IPS-20b (cell line): ENCODE measurements at regions not wholly inside any gene's neighbourhood (a gene's known extent, or its start where the extent isn't known, plus 50 kb on each side); places are given as distances from the start of the nearest gene placed in this dataset.

Source experiments
- H3K27ac ChIP-seq: one replicate; pipeline ENCODE4 v1.5.1; 2013; ENCODE audit warnings: low read length
- H3K27me3 ChIP-seq: 2 replicates; pipeline ENCODE4 v1.6.1; 2013; ENCODE audit warnings: mild to moderate bottlenecking, low read length, inconsistent platforms; ENCODE audit not compliant: insufficient read depth
- H3K36me3 ChIP-seq: 2 replicates; pipeline ENCODE4 v1.6.1; 2013; ENCODE audit warnings: low read depth, mild to moderate bottlenecking, inconsistent platforms, low read length, moderate library complexity; ENCODE audit not compliant: insufficient read depth
- H3K4me1 ChIP-seq: 2 replicates; pipeline ENCODE4 v1.6.1; 2013; ENCODE audit warnings: mild to moderate bottlenecking, control low read depth, inconsistent platforms, low read length, moderate library complexity; ENCODE audit not compliant: insufficient read depth
- H3K4me3 ChIP-seq: 2 replicates; pipeline ENCODE4 v1.5.1; 2013; ENCODE audit warnings: mild to moderate bottlenecking, low read length, inconsistent platforms
- H3K9ac ChIP-seq: 2 replicates; pipeline ENCODE4 v1.6.1; 2013; ENCODE audit warnings: low read depth, mild to moderate bottlenecking, inconsistent platforms, low read length, moderate library complexity
- H3K9me3 ChIP-seq: 2 replicates; pipeline ENCODE4 v1.6.1; 2013; ENCODE audit warnings: mild to moderate bottlenecking, low read depth, low read length, inconsistent platforms; ENCODE audit not compliant: insufficient read depth

DNA sequence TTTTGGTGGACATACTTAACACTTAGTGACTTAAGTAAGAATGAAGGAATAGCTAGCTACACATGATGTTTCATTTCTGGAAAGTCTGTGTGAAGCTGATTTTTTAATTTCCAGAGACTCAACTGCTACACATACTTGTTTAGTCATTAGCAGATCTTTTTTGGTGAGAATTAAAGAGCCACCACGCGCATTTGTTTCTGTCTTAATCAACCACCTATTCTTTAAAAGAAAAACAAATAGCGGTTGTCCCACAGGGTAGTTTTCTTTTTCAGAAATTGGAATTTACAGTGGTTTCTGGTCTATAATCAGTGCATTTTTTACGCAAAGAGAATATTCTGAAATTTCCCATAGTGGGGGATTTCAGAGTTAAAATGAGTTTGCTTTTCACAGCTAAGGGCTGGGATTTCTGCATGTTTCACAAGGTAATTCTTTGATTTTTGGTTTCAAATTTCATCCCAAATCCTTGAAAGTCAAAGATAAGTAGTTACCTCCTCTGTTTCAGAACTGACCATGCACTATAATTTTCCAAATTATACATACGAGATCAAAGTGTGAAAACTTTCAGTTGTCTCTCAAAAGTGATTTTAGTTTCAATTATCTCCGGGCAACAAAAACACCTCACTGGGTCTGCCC, 631.0 kb upstream of the GRM7 start:
- Histone ChIP-seq H3K4me1 (no peaks in the 10 kb centered on the region), H3K36me3 (no peaks in the 10 kb centered on the region), H3K27me3 (no peaks in the 10 kb centered on the region), H3K4me3 (no peak overlapping the region), H3K27ac (no peak overlapping the region), H3K9me3 (no peaks in the 10 kb centered on the region), H3K9ac (no peak overlapping the region)

DNA sequence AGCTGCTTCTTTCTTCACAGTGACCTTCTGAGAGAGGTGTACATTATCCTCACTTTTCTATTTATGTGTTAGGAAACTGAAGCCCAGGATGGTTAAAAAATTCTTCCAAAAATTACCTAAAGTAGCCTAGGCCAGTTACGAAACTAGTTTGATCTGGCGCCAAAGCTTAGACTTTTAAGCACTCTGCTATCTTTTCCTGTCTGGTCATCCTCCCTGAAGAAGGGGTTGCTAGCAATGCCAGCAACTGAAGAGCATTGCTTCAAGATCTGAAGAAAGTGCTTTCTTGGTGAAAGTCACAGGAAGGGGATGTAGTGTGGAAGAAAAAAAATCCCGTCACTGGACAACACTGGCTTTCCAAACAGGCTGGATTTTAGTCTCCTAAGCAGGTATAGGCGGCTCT, 618.8 kb upstream of the GRM7 start:
- Histone ChIP-seq H3K36me3 (no peaks in the 10 kb centered on the region), H3K9me3 (no peaks in the 10 kb centered on the region), H3K27ac (no peak overlapping the region), H3K4me1 (no peaks in the 10 kb centered on the region), H3K9ac (no peak overlapping the region), H3K4me3 (no peak overlapping the region), H3K27me3 (no peaks in the 10 kb centered on the region)

DNA sequence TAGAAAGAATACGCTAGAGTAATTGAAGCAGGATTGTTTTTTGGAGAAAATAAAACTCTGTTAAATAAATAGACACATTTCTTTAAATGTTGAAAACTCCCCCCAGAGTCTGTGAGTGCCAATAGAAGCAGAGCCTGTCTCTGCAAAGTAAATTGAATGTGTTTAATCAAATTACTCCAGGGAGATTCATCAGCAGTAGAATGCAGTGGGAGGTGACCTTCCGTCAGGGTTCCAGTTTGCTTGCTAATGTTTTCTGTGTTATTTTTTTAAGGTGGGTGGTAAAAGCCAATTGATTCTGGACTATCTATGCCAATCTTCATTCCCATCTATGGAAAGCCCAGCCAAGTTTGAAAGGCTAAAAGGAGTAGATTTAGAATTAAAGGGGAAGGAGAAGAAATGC, 612.4 kb upstream of the GRM7 start:
- no peaks in the 10 kb centered on the region for H3K9me3 ChIP-seq
- no peaks in the 10 kb centered on the region for H3K4me1 ChIP-seq
- H3K4me3 ChIP-seq, result no peak overlapping the region
- no peaks in the 10 kb centered on the region for H3K27me3 ChIP-seq
- no peak overlapping the region for H3K27ac ChIP-seq
- no peak overlapping the region for H3K9ac ChIP-seq
- H3K36me3 ChIP-seq, result no peaks in the 10 kb centered on the region

DNA sequence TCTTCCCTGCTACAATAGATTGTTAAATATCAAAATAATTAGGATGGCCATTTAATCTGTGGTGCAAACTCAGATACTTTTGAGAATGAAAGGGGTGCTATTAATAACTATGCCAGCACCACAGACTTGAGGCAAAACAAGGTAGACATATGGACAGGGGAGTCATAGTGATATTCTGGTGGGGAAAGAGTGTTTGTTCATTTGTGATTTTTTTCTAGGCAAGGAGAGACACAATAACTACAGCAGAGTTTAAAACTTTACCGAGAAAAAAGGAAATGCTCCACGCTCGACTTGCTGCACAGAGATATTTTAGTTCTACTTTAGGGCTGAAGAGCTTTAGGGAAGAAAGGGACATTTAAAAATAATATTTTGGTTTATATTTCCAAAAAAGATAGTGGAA, 611.2 kb upstream of the GRM7 start:
- no peaks in the 10 kb centered on the region for H3K27me3 ChIP-seq
- no peaks in the 10 kb centered on the region for H3K36me3 ChIP-seq
- no peak overlapping the region for H3K9ac ChIP-seq
- no peak overlapping the region for H3K4me3 ChIP-seq
- H3K4me1 ChIP-seq, result no peaks in the 10 kb centered on the region
- no peaks in the 10 kb centered on the region for H3K9me3 ChIP-seq
- no peak overlapping the region for H3K27ac ChIP-seq

DNA sequence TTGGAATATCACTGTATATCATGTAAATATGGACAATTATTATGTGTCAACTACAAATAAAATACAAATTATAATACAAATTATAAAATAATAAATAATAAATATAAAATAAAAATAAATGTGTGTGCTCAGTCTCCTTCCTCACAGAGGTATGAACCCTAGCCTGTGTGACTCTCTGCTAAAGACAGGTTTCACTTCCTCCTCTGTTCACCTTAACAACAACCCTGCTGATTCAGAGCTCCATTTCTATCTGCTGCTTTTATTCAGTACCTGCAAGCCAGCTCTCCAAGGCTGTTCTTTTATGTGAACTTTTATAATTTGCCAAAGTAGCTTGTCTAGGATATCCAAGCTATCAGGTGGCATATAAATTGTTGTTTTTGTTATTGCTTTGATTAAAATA, 610.7 kb upstream of the GRM7 start:
- no peak overlapping the region for H3K9ac ChIP-seq
- H3K4me3 ChIP-seq, result no peak overlapping the region
- H3K27ac ChIP-seq, result no peak overlapping the region
- no peaks in the 10 kb centered on the region for H3K4me1 ChIP-seq
- no peaks in the 10 kb centered on the region for H3K27me3 ChIP-seq
- H3K9me3 ChIP-seq, result no peaks in the 10 kb centered on the region
- no peaks in the 10 kb centered on the region for H3K36me3 ChIP-seq

DNA sequence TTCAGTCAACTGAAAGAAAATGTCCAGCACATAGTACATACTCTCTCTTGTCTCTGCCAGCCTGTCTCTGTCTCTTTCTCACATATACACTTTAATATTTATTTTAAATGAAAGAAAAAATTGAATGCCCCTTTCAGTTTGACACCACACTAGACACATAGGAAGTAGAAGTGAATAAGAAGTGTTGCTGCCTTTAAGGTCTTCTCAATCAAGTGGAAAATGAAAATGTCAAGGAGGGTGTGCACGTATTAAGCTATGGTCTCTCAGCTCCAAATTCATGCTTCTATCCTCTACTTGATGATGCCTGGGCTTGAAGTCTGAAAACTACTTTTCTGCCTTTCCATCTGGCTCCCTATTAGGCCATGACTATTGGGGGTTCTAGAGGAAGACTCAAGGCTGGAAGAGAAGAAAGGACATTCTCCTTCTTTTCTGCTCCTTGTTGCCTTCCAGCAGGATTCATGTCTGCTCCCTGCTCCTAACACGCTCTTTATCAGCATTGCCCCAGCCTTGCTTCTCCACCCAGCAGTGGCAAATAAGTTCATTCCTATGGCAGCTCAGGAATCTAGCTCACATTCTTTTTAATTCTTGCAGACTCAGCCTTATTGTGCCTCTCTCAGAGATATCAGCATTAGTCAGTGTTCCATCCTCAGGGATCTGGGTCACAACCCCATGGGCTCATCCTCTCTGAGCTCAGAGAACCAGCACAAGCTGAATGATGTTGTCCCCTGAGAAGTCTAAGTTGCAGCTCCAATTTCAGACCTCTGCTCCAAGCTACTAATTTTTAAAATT, 609.1 kb upstream of the GRM7 start:
- no peaks in the 10 kb centered on the region for H3K36me3 ChIP-seq
- H3K9ac ChIP-seq, result no peak overlapping the region
- H3K9me3 ChIP-seq, result no peaks in the 10 kb centered on the region
- no peaks in the 10 kb centered on the region for H3K27me3 ChIP-seq
- no peak overlapping the region for H3K4me3 ChIP-seq
- no peak overlapping the region for H3K27ac ChIP-seq
- no peaks in the 10 kb centered on the region for H3K4me1 ChIP-seq

DNA sequence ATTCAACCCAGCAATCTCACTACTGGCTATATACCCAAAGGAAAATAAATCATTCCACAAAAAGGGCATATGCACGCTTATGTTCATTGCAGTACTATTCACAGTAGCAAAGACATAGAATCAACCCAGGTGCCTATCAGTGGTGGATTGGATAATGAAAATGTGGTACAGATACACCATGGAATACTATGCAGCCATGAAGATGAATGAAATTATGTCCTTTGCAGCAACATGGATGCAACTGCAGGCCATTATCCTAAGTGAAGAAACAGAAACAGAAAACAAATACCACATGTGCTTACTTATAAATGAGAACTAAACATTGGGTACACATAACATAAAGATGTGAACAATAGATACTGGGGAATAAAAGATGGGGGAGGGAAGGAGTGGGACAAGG, 606.4 kb upstream of the GRM7 start:
- no peaks in the 10 kb centered on the region for H3K36me3 ChIP-seq
- no peaks in the 10 kb centered on the region for H3K9me3 ChIP-seq
- H3K27ac ChIP-seq, result no peak overlapping the region
- no peak overlapping the region for H3K4me3 ChIP-seq
- no peaks in the 10 kb centered on the region for H3K27me3 ChIP-seq
- H3K4me1 ChIP-seq, result no peaks in the 10 kb centered on the region
- H3K9ac ChIP-seq, result no peak overlapping the region

DNA sequence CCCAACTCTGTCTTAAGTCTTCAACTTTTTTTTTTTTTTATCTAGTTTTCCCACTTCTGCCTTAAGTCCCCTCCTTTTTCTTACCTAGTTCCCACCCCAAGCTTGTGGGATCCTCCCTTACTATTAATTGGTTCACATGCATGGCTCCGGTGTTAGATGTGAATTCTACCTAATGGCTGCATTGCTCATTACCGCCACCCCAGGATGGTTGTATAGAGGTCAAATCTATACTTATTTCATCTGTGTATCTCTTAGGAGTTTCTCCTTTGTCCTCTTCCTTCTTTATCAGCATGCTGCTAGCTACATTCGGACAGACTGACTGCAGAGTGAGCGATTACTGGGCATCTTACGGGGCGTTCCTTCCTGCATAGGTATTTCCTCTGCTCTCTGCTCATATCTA, 605.7 kb upstream of the GRM7 start:
- H3K9ac ChIP-seq, result no peak overlapping the region
- no peaks in the 10 kb centered on the region for H3K9me3 ChIP-seq
- no peaks in the 10 kb centered on the region for H3K27me3 ChIP-seq
- H3K4me1 ChIP-seq, result no peaks in the 10 kb centered on the region
- no peaks in the 10 kb centered on the region for H3K36me3 ChIP-seq
- H3K27ac ChIP-seq, result no peak overlapping the region
- no peak overlapping the region for H3K4me3 ChIP-seq

DNA sequence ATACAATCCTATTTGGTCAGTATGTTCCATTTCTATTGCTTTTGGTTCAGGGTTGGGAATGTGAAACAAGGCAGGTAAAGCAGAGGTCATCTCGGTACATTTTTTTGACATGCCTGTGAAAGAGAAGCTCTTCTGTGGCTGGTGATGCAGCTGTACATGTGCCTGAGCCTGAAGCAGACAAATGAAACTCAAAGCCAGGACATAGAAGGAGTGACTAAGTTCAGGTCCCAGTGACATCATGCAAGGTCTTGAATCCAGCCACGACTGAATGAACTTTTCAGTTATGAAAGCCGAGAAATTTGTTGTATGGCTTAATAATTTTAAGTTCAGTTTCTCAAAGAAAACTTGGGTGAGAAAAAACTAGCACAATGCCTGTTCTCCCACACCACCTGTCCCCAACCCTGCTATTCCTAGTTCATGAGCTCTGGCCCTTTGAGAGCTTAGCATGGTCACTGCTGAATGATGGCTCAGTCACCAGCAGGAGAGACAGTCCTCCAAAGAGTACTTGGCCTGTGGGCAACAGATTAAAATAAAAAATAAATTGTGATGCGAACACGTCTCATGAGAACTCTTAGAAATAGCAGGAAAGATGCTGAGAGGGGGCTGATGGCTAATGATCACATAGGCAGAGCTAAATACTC, 600.2 kb upstream of the GRM7 start:
- H3K36me3 ChIP-seq, result no peaks in the 10 kb centered on the region
- H3K4me1 ChIP-seq, result no peaks in the 10 kb centered on the region
- H3K4me3 ChIP-seq, result no peak overlapping the region
- H3K27ac ChIP-seq, result no peak overlapping the region
- no peaks in the 10 kb centered on the region for H3K27me3 ChIP-seq
- H3K9me3 ChIP-seq, result no peaks in the 10 kb centered on the region
- no peak overlapping the region for H3K9ac ChIP-seq

DNA sequence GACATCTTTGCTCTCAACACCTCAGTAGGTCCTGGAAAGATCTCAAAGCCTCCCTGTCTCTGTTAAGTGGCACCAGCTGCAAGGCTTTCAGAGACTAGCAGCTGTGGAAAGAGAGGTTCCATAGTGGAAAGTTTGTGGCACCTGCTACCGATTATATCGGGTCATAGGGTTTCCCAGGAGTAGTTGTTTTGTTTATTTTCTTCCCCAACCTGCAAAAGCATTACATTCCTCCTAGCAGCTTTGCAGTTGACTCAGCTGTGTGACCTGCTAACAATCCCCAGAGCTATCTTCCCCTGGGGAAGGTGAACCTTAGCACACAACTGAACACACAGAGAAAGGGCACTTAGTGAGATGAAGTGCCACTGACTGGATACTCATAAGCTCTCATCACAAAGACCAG, 598.9 kb upstream of the GRM7 start:
- H3K27me3 ChIP-seq, result no peaks in the 10 kb centered on the region
- H3K4me1 ChIP-seq, result no peaks in the 10 kb centered on the region
- H3K27ac ChIP-seq, result no peak overlapping the region
- no peaks in the 10 kb centered on the region for H3K9me3 ChIP-seq
- no peaks in the 10 kb centered on the region for H3K36me3 ChIP-seq
- H3K4me3 ChIP-seq, result no peak overlapping the region
- no peak overlapping the region for H3K9ac ChIP-seq

DNA sequence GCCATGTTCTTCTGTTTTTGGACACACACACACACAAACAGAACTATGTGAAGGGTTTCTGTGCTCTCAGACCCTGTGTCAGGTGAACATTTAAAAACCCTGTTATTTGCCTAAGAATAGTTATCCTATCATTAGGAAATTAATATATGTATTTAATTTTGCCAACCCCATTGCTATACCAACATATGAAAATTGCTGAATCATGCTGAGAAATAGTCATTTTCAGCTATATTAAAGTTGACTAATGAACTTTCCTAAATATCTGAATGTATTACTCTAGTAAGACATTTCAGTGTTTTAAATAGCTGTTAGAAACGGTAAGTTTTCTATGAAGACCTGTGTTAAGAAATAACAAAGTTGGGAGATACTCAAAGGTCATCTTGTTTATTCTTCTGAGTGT, 596.9 kb upstream of the GRM7 start:
- no peaks in the 10 kb centered on the region for H3K4me1 ChIP-seq
- no peaks in the 10 kb centered on the region for H3K27me3 ChIP-seq
- no peak overlapping the region for H3K27ac ChIP-seq
- no peak overlapping the region for H3K4me3 ChIP-seq
- H3K36me3 ChIP-seq, result no peaks in the 10 kb centered on the region
- H3K9me3 ChIP-seq, result no peaks in the 10 kb centered on the region
- no peak overlapping the region for H3K9ac ChIP-seq

DNA sequence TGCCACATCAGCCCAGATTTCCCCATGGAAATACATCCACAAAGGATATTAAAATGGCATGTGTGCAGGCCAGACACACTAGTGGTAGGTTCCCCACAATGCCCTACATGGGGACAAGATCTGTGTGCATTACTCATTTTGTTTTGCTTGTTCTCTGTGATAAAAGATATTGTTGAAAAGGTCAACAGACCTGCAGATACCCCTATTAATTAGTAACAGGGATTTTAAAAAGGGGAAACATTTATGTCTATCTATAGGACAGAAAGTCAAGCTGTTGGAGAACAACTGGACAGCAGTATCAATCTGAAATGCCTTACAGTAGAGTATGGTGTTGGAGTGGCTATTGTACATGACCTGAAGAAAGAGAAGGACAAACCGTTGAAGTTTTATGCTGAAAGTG, 596.0 kb upstream of the GRM7 start:
- no peaks in the 10 kb centered on the region for H3K36me3 ChIP-seq
- no peaks in the 10 kb centered on the region for H3K4me1 ChIP-seq
- no peak overlapping the region for H3K4me3 ChIP-seq
- H3K9ac ChIP-seq, result no peak overlapping the region
- no peaks in the 10 kb centered on the region for H3K27me3 ChIP-seq
- no peak overlapping the region for H3K27ac ChIP-seq
- H3K9me3 ChIP-seq, result no peaks in the 10 kb centered on the region
